K562 (cell line): ENCODE measurements at regions not wholly inside any gene's neighbourhood (a gene's known extent, or its start where the extent isn't known, plus 50 kb on each side); places are given as distances from the start of the nearest gene placed in this dataset.

Experiments
- CCAR2 ChIP-seq: fragments of 200-400 bp; formaldehyde crosslinking; IDR thresholded peaks from 2 replicates; pipeline ENCODE4 v1.6.1; 2017; ENCODE audit warnings: mild to moderate bottlenecking, low read depth, low read length
- FOXM1 ChIP-seq, 2 experiments: fragments of 450-650 bp in 1 of 2; sonication (generic) in 1 of 2; formaldehyde crosslinking in 1 of 2; IDR thresholded peaks; 2 replicates each; pipeline versions ENCODE4 v1.6.1 to v1.9.0; 2017 to 2022; ENCODE audit warnings: low read depth in 2 of 2, mild to moderate bottlenecking in 2 of 2, missing genetic modification reagents in 1 of 2, moderate library complexity in 1 of 2
- KDM1A ChIP-seq, 2 experiments: fragments of 450-650 bp; IDR thresholded peaks; 2 replicates each; pipeline ENCODE4 v1.6.1; 2016; ENCODE audit warnings: mild to moderate bottlenecking in 2 of 2
- KLF1 ChIP-seq: fragments of 450-650 bp; IDR thresholded peaks from 2 replicates; pipeline ENCODE4 v1.6.1; 2016; ENCODE audit warnings: missing genetic modification characterization, missing compliant biosample characterization
- POLR2A ChIP-seq: fragments of 450-650 bp; conservative IDR thresholded peaks from 2 replicates; pipeline ENCODE4 v1.6.1; 2016
- POLR2AphosphoS2 ChIP-seq: IDR thresholded peaks from 2 replicates; pipeline ENCODE4 v1.6.1; 2012; ENCODE audit warnings: low read length, improper control_type of control experiment
- ZNF121 ChIP-seq: sonication (generic); formaldehyde crosslinking; conservative IDR thresholded peaks from 2 replicates; pipeline ENCODE4 v1.8.0; 2022; ENCODE audit warnings: missing genetic modification reagents
- ZNF217 ChIP-seq: sonication (generic); formaldehyde crosslinking; IDR thresholded peaks from 2 replicates; pipeline ENCODE4 v1.8.0; 2022; ENCODE audit warnings: mild to moderate bottlenecking, missing genetic modification reagents
- ZNF253 ChIP-seq: fragments of 250-450 bp; sonication (Bioruptor Pico); conservative IDR thresholded peaks from 2 replicates; pipeline ENCODE4 v1.6.1; 2021; ENCODE audit warnings: mild to moderate bottlenecking
- ZNF785 ChIP-seq: fragments of 250-450 bp; sonication (Bioruptor Pico); IDR thresholded peaks from 2 replicates; pipeline ENCODE4 v1.4.0; 2020; ENCODE audit warnings: mild to moderate bottlenecking
- TF ChIP-seq, protein P1 (sequence below), 3 experiments: IDR thresholded peaks in 2 of 3; conservative IDR thresholded peaks in 1 of 3; 2 replicates each; pipeline ENCODE4 v1.5.1; 2011 to 2012; ENCODE audit warnings: low read length in 3 of 3, mild to moderate bottlenecking in 3 of 3, control low read depth in 2 of 3, improper control_type of control experiment in 1 of 3, inconsistent platforms in 1 of 3, low read depth in 1 of 3, mixed read lengths in 1 of 3, moderate library complexity in 1 of 3; ENCODE audit not compliant: insufficient read depth in 2 of 3
- TF ChIP-seq, protein P2 (sequence below): fragments of 250-450 bp; sonication (Bioruptor Pico); IDR thresholded peaks from 2 replicates; pipeline ENCODE4 v1.8.0; 2021; ENCODE audit warnings: moderate library complexity, mild to moderate bottlenecking, inconsistent platforms
- TF ChIP-seq, protein P3 (sequence below): fragments of 450-650 bp; conservative IDR thresholded peaks from 2 replicates; pipeline ENCODE4 v1.6.1; 2016; ENCODE audit warnings: missing genetic modification characterization, low read depth, mild to moderate bottlenecking, missing compliant biosample characterization, moderate library complexity
- TF ChIP-seq, protein P4 (sequence below), 2 experiments: fragments of 200-800 bp in 1 of 2; sonication (Bioruptor generic) in 1 of 2; sonication (generic) in 1 of 2; formaldehyde crosslinking in 1 of 2; IDR thresholded peaks in 1 of 2; conservative IDR thresholded peaks in 1 of 2; 2 replicates each; pipeline versions ENCODE4 v1.5.0 to v1.6.1; 2016 to 2020; ENCODE audit warnings: missing compliant biosample characterization in 1 of 2, missing genetic modification characterization in 1 of 2, missing genetic modification reagents in 1 of 2

DNA sequence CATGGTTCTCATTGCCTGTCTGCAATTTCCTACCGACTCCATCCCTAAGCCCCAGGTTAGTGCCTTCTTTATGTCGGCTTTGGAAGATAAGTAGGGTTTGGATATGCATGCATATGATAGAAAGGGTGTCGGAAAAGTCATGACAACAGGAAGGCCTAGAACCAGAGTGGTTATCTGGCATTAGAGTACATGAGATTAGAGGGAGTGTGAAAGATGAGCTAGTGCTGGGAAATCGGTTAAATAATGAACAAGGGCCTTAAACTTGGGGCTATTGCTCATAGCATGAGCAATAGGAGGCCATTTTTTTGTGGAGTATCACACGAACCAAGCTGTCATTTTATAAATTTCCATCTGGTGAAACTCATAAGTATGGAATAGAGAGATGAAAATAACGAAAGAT lies 54.0 kb upstream of the LPP start:
- TF ChIP-seq, protein P1, sequence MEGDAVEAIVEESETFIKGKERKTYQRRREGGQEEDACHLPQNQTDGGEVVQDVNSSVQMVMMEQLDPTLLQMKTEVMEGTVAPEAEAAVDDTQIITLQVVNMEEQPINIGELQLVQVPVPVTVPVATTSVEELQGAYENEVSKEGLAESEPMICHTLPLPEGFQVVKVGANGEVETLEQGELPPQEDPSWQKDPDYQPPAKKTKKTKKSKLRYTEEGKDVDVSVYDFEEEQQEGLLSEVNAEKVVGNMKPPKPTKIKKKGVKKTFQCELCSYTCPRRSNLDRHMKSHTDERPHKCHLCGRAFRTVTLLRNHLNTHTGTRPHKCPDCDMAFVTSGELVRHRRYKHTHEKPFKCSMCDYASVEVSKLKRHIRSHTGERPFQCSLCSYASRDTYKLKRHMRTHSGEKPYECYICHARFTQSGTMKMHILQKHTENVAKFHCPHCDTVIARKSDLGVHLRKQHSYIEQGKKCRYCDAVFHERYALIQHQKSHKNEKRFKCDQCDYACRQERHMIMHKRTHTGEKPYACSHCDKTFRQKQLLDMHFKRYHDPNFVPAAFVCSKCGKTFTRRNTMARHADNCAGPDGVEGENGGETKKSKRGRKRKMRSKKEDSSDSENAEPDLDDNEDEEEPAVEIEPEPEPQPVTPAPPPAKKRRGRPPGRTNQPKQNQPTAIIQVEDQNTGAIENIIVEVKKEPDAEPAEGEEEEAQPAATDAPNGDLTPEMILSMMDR (IDR thresholded peaks at IDR 0.05 in 2 of 3, conservative IDR thresholded peaks at IDR 0.05 in 1 of 3; ENCODE audit: insufficient read depth in 2 of 3, low read depth in 1 of 3, low read length in 3 of 3) = no peak
- TF ChIP-seq POLR2AphosphoS2 (no peak), POLR2A (no peak), KLF1 (tag) (no peak), ZNF217 (no peak), KDM1A (IDR thresholded peaks at IDR 0.05) (no peak), ZNF253 (no peak), CCAR2 (no peak), FOXM1 (IDR thresholded peaks at IDR 0.05; ENCODE audit: low read depth) (no peak), FOXM1 (CRISPR knock-in tag; IDR thresholded peaks at IDR 0.05; ENCODE audit: low read depth) (no peak), ZNF785 (CRISPR knock-in tag) (no peak), ZNF121 (no peak)
- TF ChIP-seq, protein P2, sequence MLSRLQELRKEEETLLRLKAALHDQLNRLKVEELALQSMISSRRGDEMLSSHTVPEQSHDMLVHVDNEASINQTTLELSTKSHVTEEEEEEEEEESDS (CRISPR knock-in tag) = no peak
- TF ChIP-seq, protein P3, sequence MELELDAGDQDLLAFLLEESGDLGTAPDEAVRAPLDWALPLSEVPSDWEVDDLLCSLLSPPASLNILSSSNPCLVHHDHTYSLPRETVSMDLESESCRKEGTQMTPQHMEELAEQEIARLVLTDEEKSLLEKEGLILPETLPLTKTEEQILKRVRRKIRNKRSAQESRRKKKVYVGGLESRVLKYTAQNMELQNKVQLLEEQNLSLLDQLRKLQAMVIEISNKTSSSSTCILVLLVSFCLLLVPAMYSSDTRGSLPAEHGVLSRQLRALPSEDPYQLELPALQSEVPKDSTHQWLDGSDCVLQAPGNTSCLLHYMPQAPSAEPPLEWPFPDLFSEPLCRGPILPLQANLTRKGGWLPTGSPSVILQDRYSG (tag) = no peak
- TF ChIP-seq, protein P4, sequence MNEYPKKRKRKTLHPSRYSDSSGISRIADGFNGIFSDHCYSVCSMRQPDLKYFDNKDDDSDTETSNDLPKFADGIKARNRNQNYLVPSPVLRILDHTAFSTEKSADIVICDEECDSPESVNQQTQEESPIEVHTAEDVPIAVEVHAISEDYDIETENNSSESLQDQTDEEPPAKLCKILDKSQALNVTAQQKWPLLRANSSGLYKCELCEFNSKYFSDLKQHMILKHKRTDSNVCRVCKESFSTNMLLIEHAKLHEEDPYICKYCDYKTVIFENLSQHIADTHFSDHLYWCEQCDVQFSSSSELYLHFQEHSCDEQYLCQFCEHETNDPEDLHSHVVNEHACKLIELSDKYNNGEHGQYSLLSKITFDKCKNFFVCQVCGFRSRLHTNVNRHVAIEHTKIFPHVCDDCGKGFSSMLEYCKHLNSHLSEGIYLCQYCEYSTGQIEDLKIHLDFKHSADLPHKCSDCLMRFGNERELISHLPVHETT (CRISPR knock-in tag; conservative IDR thresholded peaks at IDR 0.05 in 1 of 2, IDR thresholded peaks at IDR 0.05 in 1 of 2) = no peak
